Breast epithelium (tissue), 4 donors: ENCODE measurements at regions not wholly inside any gene's neighbourhood (a gene's known extent, or its start where the extent isn't known, plus 50 kb on each side); places are given as distances from the start of the nearest gene placed in this dataset.

Experiments
- DNase-seq, 2 donors: peaks; one replicate each; pipeline ENCODE4 v3.0.0-alpha.2; 2019; ENCODE audit warnings: low spot score in 2 of 2
- H3K27ac ChIP-seq, 2 donors: fragments of 200-600 bp; sonication (generic) in 1 of 2; one replicate each; pipeline ENCODE4 v1.5.1; 2016 to 2019; ENCODE audit warnings: mild to moderate bottlenecking in 1 of 2
- H3K27me3 ChIP-seq, 2 donors: fragments of 200-600 bp; sonication (generic) in 1 of 2; one replicate each; pipeline versions ENCODE4 v1.5.1 to v1.6.0; 2017 to 2019; ENCODE audit warnings: control low read depth in 1 of 2, mild to moderate bottlenecking in 1 of 2
- H3K36me3 ChIP-seq: fragments of 200-600 bp; one replicate; pipeline ENCODE4 v1.5.1; 2019
- H3K4me1 ChIP-seq, 2 donors: fragments of 200-600 bp; sonication (generic); one replicate each; pipeline ENCODE4 v1.5.1; 2016 to 2019; ENCODE audit warnings: control low read depth in 1 of 2
- H3K4me3 ChIP-seq, 3 donors: fragments of 200-600 bp; sonication (generic); 1 replicate in 2 of 3; 2 replicates in 1 of 3; pipeline ENCODE4 v1.5.1; 2016 to 2019; ENCODE audit warnings: mild to moderate bottlenecking in 3 of 3, moderate library complexity in 2 of 3
- H3K9me3 ChIP-seq, 2 donors: fragments of 200-600 bp; sonication (generic) in 1 of 2; one replicate each; pipeline ENCODE4 v1.5.1; 2016 to 2019; ENCODE audit warnings: control low read depth in 1 of 2
- POLR2A ChIP-seq: fragments of 450-650 bp; IDR thresholded peaks from one replicate; pipeline ENCODE4 v1.6.1; 2016; ENCODE audit warnings: antibody characterized with exemption, mild to moderate bottlenecking, moderate library complexity
- POLR2AphosphoS5 ChIP-seq, 3 donors: sonication (generic); formaldehyde crosslinking; IDR thresholded peaks; one replicate each; pipeline ENCODE4 v1.6.1; 2017; ENCODE audit warnings: antibody characterized with exemption in 3 of 3
- intact Hi-C: fragments of 100-400 bp; cut with DNase I; formaldehyde crosslinking; loops from one replicate; pipeline ENCODE4 v1.15.1; 2023; ENCODE audit warnings: low total_unique reads
- TF ChIP-seq, protein P1 (sequence below), 3 donors: fragments of 450-650 bp; IDR thresholded peaks; one replicate each; pipeline ENCODE4 v1.5.1; 2016 to 2017; ENCODE audit warnings: antibody characterized with exemption in 3 of 3, mild to moderate bottlenecking in 3 of 3, moderate library complexity in 3 of 3

DNA sequence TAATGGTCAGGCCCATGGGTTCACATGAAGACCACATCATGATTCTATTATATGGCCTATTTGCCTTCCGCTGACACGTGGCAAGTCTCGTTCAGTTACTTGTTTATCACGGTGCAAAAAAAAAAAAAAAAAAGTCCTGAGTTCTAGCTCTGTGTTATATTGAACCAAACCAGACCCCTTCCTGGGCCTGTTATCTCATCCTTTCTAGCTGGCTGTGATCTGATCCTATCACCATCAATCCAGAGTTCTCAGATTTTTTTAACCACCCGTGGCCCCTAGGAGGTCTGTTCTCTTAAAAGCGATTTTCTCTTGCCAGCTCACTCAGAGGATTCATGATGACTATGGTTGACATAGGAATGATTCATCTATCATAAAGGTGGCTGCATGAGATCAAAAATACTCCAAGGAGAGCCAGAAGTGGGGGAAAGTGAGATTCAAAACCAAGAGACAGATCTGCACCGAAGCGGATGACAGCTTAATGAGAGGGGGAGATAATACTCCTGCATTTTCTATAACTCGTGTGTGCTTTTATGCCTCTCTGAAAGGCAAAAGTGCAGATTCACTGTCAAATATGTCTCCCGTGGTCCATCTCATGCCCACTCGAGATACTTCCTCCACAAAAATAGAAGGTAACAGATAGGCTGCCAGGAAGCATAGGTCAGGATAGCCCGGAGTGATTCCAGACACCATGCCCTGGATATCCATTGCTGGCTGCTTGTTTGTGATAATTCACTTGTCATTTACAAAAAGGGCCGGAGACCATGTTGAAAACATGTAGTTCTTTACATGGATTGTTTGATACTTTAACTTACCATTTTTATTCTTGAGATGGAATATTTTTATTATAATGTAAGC is 505.7 kb upstream of the KLHL29 start:
- Histone ChIP-seq H3K27ac (no peak overlapping the region), H3K4me1 (no peaks in the 10 kb centered on the region), H3K27me3 (no peaks in the 10 kb centered on the region), H3K36me3 (no peaks in the 10 kb centered on the region), H3K9me3 (no peaks in the 10 kb centered on the region), H3K4me3 (no peak overlapping the region)
- TF ChIP-seq POLR2A (no peak), POLR2AphosphoS5 (IDR thresholded peaks at IDR 0.05) (no peak)
- TF ChIP-seq, protein P1, sequence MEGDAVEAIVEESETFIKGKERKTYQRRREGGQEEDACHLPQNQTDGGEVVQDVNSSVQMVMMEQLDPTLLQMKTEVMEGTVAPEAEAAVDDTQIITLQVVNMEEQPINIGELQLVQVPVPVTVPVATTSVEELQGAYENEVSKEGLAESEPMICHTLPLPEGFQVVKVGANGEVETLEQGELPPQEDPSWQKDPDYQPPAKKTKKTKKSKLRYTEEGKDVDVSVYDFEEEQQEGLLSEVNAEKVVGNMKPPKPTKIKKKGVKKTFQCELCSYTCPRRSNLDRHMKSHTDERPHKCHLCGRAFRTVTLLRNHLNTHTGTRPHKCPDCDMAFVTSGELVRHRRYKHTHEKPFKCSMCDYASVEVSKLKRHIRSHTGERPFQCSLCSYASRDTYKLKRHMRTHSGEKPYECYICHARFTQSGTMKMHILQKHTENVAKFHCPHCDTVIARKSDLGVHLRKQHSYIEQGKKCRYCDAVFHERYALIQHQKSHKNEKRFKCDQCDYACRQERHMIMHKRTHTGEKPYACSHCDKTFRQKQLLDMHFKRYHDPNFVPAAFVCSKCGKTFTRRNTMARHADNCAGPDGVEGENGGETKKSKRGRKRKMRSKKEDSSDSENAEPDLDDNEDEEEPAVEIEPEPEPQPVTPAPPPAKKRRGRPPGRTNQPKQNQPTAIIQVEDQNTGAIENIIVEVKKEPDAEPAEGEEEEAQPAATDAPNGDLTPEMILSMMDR (IDR thresholded peaks at IDR 0.05): no peak
- no peak for DNase-seq
- intact Hi-C loops: no loop called here

DNA sequence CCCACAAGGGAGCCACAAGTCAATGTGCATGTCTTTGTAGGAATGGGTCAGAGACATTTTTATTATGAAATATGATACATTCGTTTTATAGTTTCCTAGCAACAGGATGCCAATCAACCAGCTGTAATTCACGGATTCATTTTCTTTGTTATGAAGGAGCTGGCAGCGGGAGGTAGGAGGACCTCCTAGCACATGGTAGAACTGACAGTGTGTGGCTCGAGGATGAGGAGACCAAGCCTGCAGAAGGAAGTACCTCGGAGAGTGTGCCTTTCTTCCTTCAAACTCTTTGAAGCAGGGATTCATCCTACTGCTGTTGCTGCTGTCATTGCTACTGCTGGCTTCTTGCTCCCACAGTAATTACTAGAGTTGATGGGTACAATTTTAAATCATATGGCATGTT is 504.8 kb upstream of the KLHL29 start:
- DNase-seq: no peak
- Histone ChIP-seq H3K36me3 (no peaks in the 10 kb centered on the region), H3K4me3 (no peak overlapping the region), H3K27me3 (no peaks in the 10 kb centered on the region), H3K27ac (no peak overlapping the region), H3K4me1 (no peaks in the 10 kb centered on the region), H3K9me3 (no peaks in the 10 kb centered on the region)
- intact Hi-C loops: no loop called here
- TF ChIP-seq, protein P1 (IDR thresholded peaks at IDR 0.05): no peak
- TF ChIP-seq POLR2AphosphoS5 (IDR thresholded peaks at IDR 0.05) (no peak), POLR2A (no peak)

DNA sequence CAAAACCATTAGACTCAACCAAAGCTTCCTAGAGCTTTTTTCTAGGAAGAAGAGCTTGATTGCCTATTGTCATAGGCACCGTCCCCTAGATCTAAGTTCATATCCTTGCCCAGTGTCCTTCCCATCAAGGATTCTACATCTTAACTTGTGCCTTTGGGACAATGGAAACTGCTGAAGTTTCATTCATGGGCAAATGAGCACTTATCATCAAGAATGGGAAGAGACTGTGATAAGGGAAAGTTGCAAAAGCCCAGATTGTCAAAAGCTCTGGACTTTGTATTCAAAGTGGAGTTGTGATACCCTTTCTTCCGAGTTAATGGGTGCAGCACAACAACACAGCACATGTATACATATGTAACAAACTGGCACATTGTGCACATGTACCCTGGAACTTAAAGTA is 503.0 kb upstream of the KLHL29 start:
- Histone ChIP-seq H3K4me3 (no peak overlapping the region), H3K36me3 (no peaks in the 10 kb centered on the region), H3K27ac (no peak overlapping the region), H3K9me3 (no peaks in the 10 kb centered on the region), H3K27me3 (no peaks in the 10 kb centered on the region), H3K4me1 (no peaks in the 10 kb centered on the region)
- intact Hi-C loops: no loop called here
- TF ChIP-seq POLR2A: no peak
- TF ChIP-seq, protein P1 (IDR thresholded peaks at IDR 0.05): no peak
- no peak for TF ChIP-seq POLR2AphosphoS5 (IDR thresholded peaks at IDR 0.05)
- DNase-seq: no peak

DNA sequence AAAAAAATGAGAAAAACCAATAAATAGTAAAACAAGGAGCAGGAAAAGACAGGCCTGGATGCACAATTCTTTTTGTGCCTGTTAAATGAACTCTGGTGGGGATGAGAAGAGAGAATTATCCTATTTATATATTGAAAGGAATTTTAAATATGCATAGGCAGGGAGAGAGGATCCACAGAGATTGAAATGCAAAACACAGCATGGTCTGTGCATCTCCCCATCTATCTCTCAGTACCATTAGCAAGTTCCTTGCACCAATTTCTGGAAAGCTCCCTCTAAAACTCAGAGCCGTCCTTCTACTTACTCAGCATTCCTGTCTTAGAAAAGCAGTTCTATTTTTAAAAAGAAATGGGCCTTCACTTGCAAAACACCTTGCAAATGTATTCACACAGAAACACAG is 502.3 kb upstream of the KLHL29 start:
- Histone ChIP-seq H3K27me3 (no peaks in the 10 kb centered on the region), H3K4me1 (no peaks in the 10 kb centered on the region), H3K4me3 (no peak overlapping the region), H3K9me3 (no peaks in the 10 kb centered on the region), H3K36me3 (no peaks in the 10 kb centered on the region), H3K27ac (no peak overlapping the region)
- TF ChIP-seq POLR2AphosphoS5 (IDR thresholded peaks at IDR 0.05) (no peak), POLR2A (no peak)
- TF ChIP-seq, protein P1 (IDR thresholded peaks at IDR 0.05): no peak
- DNase-seq: no peak
- intact Hi-C loops: no loop called here

DNA sequence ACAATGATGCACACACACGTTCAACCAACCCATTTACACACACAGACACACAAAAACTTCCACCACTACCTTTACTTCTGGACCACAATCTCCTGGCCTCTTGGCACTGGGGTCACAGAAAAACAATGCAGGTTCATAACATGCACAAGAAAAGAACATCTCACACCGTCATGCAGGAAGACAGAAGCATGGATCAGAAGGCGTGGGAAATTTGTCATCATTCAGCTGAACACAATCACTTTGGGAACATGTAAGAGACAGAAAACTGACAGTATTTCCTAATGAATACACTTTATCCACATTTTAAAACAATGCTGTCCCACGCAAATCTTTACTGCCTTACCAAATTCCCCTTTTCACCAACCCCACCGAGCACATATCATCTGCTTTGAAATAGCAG is 501.9 kb upstream of the KLHL29 start:
- no peak for DNase-seq
- H3K4me3 ChIP-seq: no peak overlapping the region
- H3K4me1 ChIP-seq: no peaks in the 10 kb centered on the region
- H3K27me3 ChIP-seq: no peaks in the 10 kb centered on the region
- H3K9me3 ChIP-seq: no peaks in the 10 kb centered on the region
- no peak for TF ChIP-seq POLR2AphosphoS5 (IDR thresholded peaks at IDR 0.05)
- TF ChIP-seq, protein P1 (IDR thresholded peaks at IDR 0.05): no peak
- TF ChIP-seq POLR2A: no peak
- H3K36me3 ChIP-seq: no peaks in the 10 kb centered on the region
- intact Hi-C loops: no loop called here
- H3K27ac ChIP-seq: no peak overlapping the region
